ENCODE measurements at regions not wholly inside any gene's neighbourhood (a gene's known extent, or its start where the extent isn't known, plus 50 kb on each side); places are given as distances from the start of the nearest gene placed in this dataset.
"Not testable (repeated sequence)": the region's sequence is repeated elsewhere in the genome, so short reads cannot be mapped to it uniquely, and the experiment has no call there.

GRCh38 chr6:56787209-56787608 is 144.5 kb upstream of the DST start:
- H3F3A ChIP-seq (ENCODE audit: insufficient read depth, low read length), result no peaks in the 10 kb centered on the region
- H2AFZ ChIP-seq (ENCODE audit: low read length), result no peak overlapping the region
- H3K9me2 ChIP-seq (ENCODE audit: low read depth, low read length), result no peaks in the 10 kb centered on the region
- no peak overlapping the region for H3K4me3 ChIP-seq (ENCODE audit: low read depth, low read length, poor library complexity, severe bottlenecking)
- no peaks in the 10 kb centered on the region for H3K79me2 ChIP-seq (ENCODE audit: insufficient read depth, low read length)
- no peak overlapping the region for H3K27ac ChIP-seq (ENCODE audit: low read depth, low read length, poor library complexity, severe bottlenecking)
- no peak overlapping the region for H3K4me2 ChIP-seq (ENCODE audit: low read length)
- no peak for TF ChIP-seq EZH2 (IDR thresholded peaks at IDR 0.05; ENCODE audit: borderline replicate concordance, low read length)
- no peak for TF ChIP-seq CTCF (IDR thresholded peaks at IDR 0.05; ENCODE audit: low read length)
- no peaks in the 10 kb centered on the region for H3K9me3 ChIP-seq (ENCODE audit: low read length)
- no peak overlapping the region for H3K9ac ChIP-seq (ENCODE audit: low read length)
- no peaks in the 10 kb centered on the region for H4K20me1 ChIP-seq (ENCODE audit: insufficient read depth, low read length)
- H3K36me3 ChIP-seq (ENCODE audit: insufficient read depth, low read length), result no peaks in the 10 kb centered on the region
- H3K4me1 ChIP-seq (ENCODE audit: insufficient read depth, low read length, severe bottlenecking), result no peaks in the 10 kb centered on the region
- H3K27me3 ChIP-seq (ENCODE audit: insufficient read depth, low read length), result no peaks in the 10 kb centered on the region

- no peaks in the 10 kb centered on the region for H3K9me3 ChIP-seq (ENCODE audit: low read length)
- H3K27me3 ChIP-seq (ENCODE audit: insufficient read depth, low read length), result no peaks in the 10 kb centered on the region
- no peak overlapping the region for H3K4me2 ChIP-seq (ENCODE audit: low read length)
- no peaks in the 10 kb centered on the region for H3K4me1 ChIP-seq (ENCODE audit: insufficient read depth, low read length, severe bottlenecking)
- H2AFZ ChIP-seq (ENCODE audit: low read length), result no peak overlapping the region
- H4K20me1 ChIP-seq (ENCODE audit: insufficient read depth, low read length), result no peaks in the 10 kb centered on the region
- H3K4me3 ChIP-seq (ENCODE audit: low read depth, low read length, poor library complexity, severe bottlenecking), result no peak overlapping the region
- no peaks in the 10 kb centered on the region for H3K36me3 ChIP-seq (ENCODE audit: insufficient read depth, low read length)
- no peaks in the 10 kb centered on the region for H3K79me2 ChIP-seq (ENCODE audit: insufficient read depth, low read length)
- H3F3A ChIP-seq (ENCODE audit: insufficient read depth, low read length), result no peaks in the 10 kb centered on the region
- H3K27ac ChIP-seq (ENCODE audit: low read depth, low read length, poor library complexity, severe bottlenecking), result no peak overlapping the region
- no peak overlapping the region for H3K9ac ChIP-seq (ENCODE audit: low read length)
- H3K9me2 ChIP-seq (ENCODE audit: low read depth, low read length), result no peaks in the 10 kb centered on the region
- TF ChIP-seq EZH2 (IDR thresholded peaks at IDR 0.05; ENCODE audit: borderline replicate concordance, low read length) (no peak), CTCF (IDR thresholded peaks at IDR 0.05; ENCODE audit: low read length) (no peak)
Observed at GRCh38 chr6:56786256-56786655, 143.6 kb upstream of the DST start.

- H3K4me2 ChIP-seq (ENCODE audit: low read length); H3K9me3 ChIP-seq (ENCODE audit: low read length); H2AFZ ChIP-seq (ENCODE audit: low read length); H3K79me2 ChIP-seq (ENCODE audit: insufficient read depth, low read length); H3K27ac ChIP-seq (ENCODE audit: low read depth, low read length, poor library complexity, severe bottlenecking); H3K36me3 ChIP-seq (ENCODE audit: insufficient read depth, low read length); H3K4me3 ChIP-seq (ENCODE audit: low read depth, low read length, poor library complexity, severe bottlenecking); H3K4me1 ChIP-seq (ENCODE audit: insufficient read depth, low read length, severe bottlenecking); H3K27me3 ChIP-seq (ENCODE audit: insufficient read depth, low read length); H4K20me1 ChIP-seq (ENCODE audit: insufficient read depth, low read length); H3F3A ChIP-seq (ENCODE audit: insufficient read depth, low read length); H3K9ac ChIP-seq (ENCODE audit: low read length); H3K9me2 ChIP-seq (ENCODE audit: low read depth, low read length): not testable (repeated sequence)
Observed at GRCh38 chr6:56785536-56785935, 142.8 kb upstream of the DST start.

GRCh38 chr6:56780109-56780508 is 137.4 kb upstream of the DST start:
- H3K9me2 ChIP-seq (ENCODE audit: low read depth, low read length); H3K4me3 ChIP-seq (ENCODE audit: low read depth, low read length, poor library complexity, severe bottlenecking); H3K27me3 ChIP-seq (ENCODE audit: insufficient read depth, low read length); H3K4me1 ChIP-seq (ENCODE audit: insufficient read depth, low read length, severe bottlenecking); H4K20me1 ChIP-seq (ENCODE audit: insufficient read depth, low read length); H3F3A ChIP-seq (ENCODE audit: insufficient read depth, low read length); H3K4me2 ChIP-seq (ENCODE audit: low read length); H3K27ac ChIP-seq (ENCODE audit: low read depth, low read length, poor library complexity, severe bottlenecking); H3K36me3 ChIP-seq (ENCODE audit: insufficient read depth, low read length); H2AFZ ChIP-seq (ENCODE audit: low read length); H3K79me2 ChIP-seq (ENCODE audit: insufficient read depth, low read length); H3K9ac ChIP-seq (ENCODE audit: low read length); H3K9me3 ChIP-seq (ENCODE audit: low read length): not testable (repeated sequence)

- H3K4me1 ChIP-seq (ENCODE audit: insufficient read depth, low read length, severe bottlenecking); H3K9me2 ChIP-seq (ENCODE audit: low read depth, low read length); H3K9ac ChIP-seq (ENCODE audit: low read length); H3K36me3 ChIP-seq (ENCODE audit: insufficient read depth, low read length); H3K79me2 ChIP-seq (ENCODE audit: insufficient read depth, low read length); H2AFZ ChIP-seq (ENCODE audit: low read length); H3K27ac ChIP-seq (ENCODE audit: low read depth, low read length, poor library complexity, severe bottlenecking); H3K4me2 ChIP-seq (ENCODE audit: low read length); H3F3A ChIP-seq (ENCODE audit: insufficient read depth, low read length); H3K4me3 ChIP-seq (ENCODE audit: low read depth, low read length, poor library complexity, severe bottlenecking); H3K27me3 ChIP-seq (ENCODE audit: insufficient read depth, low read length); H3K9me3 ChIP-seq (ENCODE audit: low read length); H4K20me1 ChIP-seq (ENCODE audit: insufficient read depth, low read length): not testable (repeated sequence)
Observed at GRCh38 chr6:56778503-56778902, 135.8 kb upstream of the DST start.

Measured in OCI-LY1 (cell line).